GM12892 (cell line): ENCODE measurements at regions not wholly inside any gene's neighbourhood (a gene's known extent, or its start where the extent isn't known, plus 50 kb on each side); places are given as distances from the start of the nearest gene placed in this dataset.
A peak's percentile ranks its signal among the peaks of the same experiment; 100 is the strongest.
"Not testable (repeated sequence)": the region's sequence is repeated elsewhere in the genome, so short reads cannot be mapped to it uniquely, and the experiment has no call there.

Experiments used
- DNase-seq: peaks from one replicate; pipeline ENCODE4 v3.0.0; 2011; ENCODE audit not compliant: insufficient read length
- FAIRE-seq: peaks from 2 replicates; lab custom pipeline; 2011; peaks lifted over from hg19 to GRCh38; lab: Jason Lieb, UNC
- POLR2A ChIP-seq: IDR thresholded peaks from 2 replicates; pipeline ENCODE4 v1.6.1; 2011; ENCODE audit warnings: low read depth, low read length, control low read depth
- POLR2AphosphoS5 ChIP-seq: IDR thresholded peaks from 2 replicates; pipeline ENCODE4 v1.6.1; 2011; ENCODE audit warnings: low read depth, low read length, control low read depth
- TAF1 ChIP-seq: IDR thresholded peaks from 2 replicates; pipeline ENCODE4 v1.6.1; 2011; ENCODE audit warnings: low read depth, mild to moderate bottlenecking, control low read depth, low read length, borderline replicate concordance

DNA sequence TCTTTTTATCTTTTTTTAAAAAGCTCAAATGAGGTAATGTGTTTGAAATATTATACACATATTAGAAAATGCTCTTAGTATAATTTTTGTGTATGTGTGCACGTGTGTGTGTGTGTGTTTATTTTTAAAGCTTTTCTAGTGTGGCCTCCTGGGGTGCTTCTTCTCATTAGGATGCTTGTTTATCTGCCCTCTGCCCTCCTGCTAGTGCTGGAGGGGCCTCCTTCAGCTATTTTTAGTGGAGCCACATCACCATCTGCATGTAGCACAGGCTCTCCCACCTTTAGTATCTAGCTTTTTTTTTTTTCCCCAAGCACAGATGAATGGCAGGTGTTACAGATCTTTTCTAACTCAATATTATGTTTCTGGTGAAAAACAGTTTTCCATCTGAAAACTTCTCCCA, 155.7 kb upstream of the TMEM229A start:
- no peak for DNase-seq
- no peak for FAIRE-seq

DNA sequence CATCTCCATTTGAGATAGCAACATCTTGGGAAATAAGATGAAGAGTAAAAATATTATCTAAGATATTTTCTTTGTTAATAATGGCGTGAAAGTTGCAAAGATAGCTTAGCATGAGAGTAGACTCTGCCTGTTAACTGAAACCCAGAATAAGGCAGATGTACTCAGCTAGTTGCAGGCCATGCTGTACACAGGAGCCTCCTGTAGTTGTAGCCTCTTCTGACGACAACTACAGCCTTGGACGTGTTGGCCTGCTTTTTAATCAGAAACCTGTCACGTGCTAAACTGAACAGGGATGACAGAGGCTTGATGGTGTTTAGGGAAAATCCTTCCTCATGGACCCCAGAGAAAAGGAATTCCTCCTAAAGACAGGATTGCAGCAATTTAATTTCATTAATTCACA, 155.1 kb upstream of the TMEM229A start:
- TF ChIP-seq TAF1 = no peak
- no peak for TF ChIP-seq POLR2AphosphoS5
- no peak for TF ChIP-seq POLR2A
- FAIRE-seq = no peak
- DNase-seq = no peak

More for the DNA sequence above, 155.7 kb upstream of the TMEM229A start:
- TF ChIP-seq POLR2A (no peak), POLR2AphosphoS5 (no peak), TAF1 (no peak)

DNA sequence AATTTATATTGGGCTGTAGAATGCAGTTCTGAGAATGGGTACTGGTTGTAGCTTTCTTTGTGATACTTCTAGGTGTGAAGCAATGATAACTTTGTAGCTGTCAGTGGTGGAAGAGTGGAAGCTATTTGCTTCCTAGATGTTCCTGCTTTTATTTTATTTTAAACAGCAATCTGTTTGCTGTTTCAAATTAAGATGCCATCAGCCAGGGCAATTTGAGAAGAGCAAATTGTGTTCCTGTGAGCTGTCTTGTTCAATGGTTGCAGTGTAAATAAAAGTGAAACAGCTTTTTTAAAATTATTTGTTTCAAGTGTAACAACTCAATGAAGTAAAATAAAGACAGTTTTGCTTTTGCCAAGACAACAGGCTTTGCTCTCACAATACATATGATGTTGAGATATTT, 150.8 kb upstream of the TMEM229A start:
- no peak for DNase-seq
- FAIRE-seq = no peak
- no peak for TF ChIP-seq TAF1
- no peak for TF ChIP-seq POLR2AphosphoS5

DNA sequence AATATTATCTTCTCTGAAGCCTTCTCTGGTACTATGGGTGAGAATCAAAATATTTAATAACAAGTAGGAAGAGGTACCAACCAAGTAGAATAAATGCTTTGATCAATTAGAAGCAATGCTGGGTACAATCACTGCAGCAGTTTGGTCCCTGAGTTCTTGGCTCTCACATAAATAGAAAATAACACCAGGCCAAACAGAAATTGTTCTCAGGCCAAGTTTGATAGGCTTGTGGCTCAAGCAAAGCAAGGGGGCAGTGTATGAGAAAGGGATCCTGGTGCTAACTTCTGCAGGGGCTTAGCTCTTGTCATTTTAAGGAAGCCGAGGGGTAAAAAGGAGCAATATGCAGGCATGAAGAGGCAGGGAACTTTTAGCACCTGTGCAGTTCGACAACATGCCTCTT, 146.8 kb upstream of the TMEM229A start:
- TF ChIP-seq POLR2AphosphoS5 = no peak
- FAIRE-seq (no peak), DNase-seq (no peak)

DNA sequence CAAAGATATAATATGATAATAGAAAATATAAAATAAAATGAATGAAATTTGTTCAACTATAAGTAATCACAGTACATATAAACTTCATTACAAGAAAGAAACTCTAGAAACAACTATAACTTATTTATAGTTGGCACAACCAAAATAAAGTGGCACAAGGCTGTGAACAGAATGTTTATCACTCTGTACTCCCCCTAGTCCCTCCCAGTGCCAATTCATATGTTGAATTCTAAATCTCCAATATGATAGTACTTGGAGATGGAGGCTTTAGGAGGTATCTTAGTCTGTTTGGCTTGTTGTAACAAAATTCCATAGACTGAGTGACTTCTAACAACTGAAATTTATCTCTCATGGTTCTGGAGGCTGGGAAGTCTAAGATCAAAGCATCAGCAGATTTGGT, 145.0 kb upstream of the TMEM229A start:
- no peak for TF ChIP-seq POLR2AphosphoS5
- no peak for TF ChIP-seq POLR2A
- no peak for TF ChIP-seq TAF1
- no peak for FAIRE-seq
- no peak for DNase-seq

DNA sequence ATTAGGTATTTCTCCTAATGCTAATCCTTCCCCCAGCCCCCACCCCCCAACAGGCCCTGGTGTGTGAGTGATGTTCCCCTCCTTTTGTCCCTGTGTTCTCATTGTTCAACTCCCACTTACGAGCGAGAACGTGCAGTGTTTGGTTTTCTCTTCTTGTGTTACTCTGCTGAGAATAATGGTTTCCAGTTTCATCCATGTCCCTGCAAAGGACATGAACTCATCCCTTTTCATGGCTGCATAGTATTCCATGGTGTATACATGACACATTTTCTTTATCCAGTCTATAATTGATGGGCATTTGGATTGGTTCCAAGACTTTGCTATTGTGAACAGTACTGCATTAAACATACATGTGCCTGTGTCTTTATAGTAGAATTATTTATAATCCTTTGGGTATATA, 138.9 kb upstream of the TMEM229A start:
- FAIRE-seq, DNase-seq: not testable (repeated sequence)

DNA sequence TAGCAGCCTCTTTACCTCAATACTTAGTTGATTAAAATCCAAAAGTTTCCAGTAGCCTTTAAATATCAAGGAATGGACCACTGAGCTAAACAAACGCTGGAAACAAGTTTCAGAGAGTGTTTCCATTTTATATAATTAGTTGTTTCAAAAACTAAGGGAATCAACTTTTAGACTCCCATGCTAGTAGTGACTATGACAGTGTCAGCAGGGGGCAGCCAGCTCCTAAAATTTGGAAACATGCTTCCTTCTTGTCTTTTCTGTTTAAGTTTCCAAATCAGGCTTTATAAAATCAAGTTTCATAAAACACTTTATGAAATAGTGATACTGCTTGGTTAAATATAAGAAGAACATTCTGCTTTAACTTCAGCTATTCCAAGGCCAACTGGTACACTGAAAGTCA, 138.2 kb upstream of the TMEM229A start:
- FAIRE-seq = no peak
- no peak for TF ChIP-seq POLR2AphosphoS5
- no peak for TF ChIP-seq POLR2A
- no peak for TF ChIP-seq TAF1
- no peak for DNase-seq

DNA sequence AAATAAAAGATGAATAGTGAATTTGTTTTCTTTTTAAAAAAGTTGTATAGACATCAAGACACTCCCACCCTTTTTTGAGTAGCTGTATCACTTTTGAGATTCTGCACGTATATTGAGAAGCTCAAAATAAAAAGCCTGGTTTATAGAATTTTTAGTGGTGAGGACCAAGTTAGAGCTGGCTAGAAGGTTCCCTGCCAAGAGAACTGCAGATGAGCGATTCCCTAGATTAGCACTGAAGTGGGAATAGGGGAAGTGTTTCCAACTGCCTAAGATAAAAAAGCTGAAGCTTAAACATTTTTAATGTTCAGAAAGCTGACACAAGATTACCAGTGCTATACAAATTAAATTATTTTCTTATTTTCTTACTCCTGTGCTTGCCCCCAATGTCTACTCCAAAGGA, 135.7 kb upstream of the TMEM229A start:
- DNase-seq (no peak), FAIRE-seq (no peak)
- no peak for TF ChIP-seq TAF1
- no peak for TF ChIP-seq POLR2AphosphoS5
- TF ChIP-seq POLR2A = no peak

DNA sequence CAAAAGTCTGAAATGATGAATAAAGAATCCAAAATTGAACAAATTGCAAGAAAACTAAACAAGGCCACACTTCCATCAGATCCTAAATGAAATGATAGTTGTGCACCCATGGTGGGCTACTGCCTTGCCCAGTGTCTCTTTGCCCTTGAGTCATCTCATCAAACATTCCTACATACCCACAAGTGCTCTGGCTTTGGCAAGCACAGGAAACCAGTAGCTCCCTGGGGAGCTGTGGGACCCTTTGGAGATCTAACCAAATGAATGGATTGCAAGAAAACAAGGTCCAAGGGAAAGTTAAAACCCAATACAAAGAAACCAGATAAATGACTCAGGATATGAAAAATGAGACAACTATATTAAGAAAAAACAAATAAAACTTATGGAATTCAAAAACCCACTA, 129.8 kb upstream of the TMEM229A start:
- no peak for TF ChIP-seq POLR2A
- no peak for TF ChIP-seq TAF1
- no peak for TF ChIP-seq POLR2AphosphoS5
- FAIRE-seq = no peak
- no peak for DNase-seq

DNA sequence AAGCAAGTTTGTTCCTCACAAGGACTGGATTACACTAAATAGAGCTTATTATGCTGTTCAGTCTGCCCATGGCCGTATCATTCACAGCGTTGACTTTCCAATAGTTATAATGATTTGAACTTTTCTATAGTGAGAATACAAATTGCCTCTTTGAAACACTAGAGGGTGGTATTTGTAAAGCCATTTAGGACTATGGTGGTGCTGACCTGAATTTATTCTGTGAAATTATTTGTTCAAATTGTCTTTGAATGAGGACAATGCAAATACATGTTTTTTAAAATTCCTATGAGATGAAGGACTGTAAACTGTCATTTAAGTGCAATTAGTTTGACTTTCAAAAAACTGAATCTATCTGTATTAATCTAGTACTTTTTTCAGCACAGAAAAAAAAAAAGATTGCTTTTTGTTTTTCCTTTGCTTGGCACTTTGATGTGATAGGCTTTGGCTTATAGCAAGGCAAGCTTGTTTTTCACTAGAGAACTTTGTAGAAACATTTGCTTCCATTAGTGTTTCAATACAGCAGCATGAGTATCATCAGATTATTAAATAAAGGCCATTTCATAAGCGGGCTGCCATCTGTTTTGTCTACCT, 122.7 kb upstream of the TMEM229A start:
- TF ChIP-seq POLR2A (no peak), POLR2AphosphoS5 (no peak), TAF1 (no peak)
- no peak for FAIRE-seq
- DNase-seq = no peak

DNA sequence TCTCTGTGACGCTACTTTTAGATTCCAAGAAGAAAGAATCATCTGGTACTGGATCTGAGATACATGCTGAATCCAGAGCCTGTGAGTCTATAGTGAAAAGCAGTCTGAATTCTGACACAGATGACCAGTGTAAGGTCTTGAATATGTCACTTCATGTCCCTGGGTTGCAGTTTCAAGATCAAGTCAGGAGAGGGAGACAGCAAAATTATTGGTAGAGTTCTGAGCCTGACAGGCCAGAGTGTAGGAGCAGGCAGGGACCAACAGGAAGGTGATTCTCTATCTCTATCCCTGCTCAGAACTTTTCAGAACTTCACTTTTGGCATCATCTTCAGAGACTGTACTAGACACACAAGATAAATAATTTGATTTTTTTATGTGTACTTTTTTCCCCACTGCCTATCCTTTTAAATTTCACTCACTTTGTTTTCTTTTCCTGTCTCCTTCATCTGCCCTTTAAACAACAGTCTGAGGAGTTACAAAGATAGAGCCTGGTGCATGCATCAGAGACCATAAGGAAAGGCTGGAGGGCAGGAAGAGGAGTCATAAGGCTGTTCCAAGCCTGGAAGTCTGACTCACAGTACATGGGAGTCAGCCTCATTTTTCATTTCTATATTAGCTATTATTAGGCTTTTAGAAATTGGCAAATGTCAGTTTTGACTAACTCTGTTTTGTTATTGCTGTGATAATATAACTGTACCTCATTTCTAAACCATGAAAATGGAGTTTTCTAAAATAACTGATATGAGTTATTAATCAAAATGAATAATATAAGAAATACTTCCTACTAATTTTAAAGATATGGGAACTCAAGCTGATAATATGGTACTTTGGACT, 120.2 kb upstream of the TMEM229A start:
- DNase-seq = no peak
- FAIRE-seq = peak; percentile 67
- TF ChIP-seq TAF1 = no peak

DNA sequence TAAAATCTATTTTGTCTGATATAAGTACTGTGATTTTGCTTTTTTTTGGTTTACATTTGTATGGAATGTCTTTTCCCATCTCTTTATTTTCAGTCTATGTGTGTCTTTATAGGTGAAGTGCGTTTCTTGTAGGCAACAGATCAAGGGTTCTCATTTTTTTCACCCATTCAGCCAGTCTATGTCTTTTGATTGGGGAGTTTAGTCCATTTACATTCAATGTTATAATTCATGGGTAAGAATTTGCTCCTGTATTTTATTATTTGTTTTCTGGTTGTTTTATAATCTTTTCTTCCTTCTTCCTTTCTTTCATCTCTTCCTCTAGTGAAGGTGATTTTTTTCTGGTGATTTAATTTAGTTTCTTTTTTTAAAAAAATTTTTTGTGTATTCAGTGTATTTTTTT, 104.8 kb upstream of the TMEM229A start:
- FAIRE-seq (no peak), DNase-seq (no peak)
- TF ChIP-seq POLR2A (no peak), POLR2AphosphoS5 (no peak), TAF1 (no peak)
